Frontal cortex (tissue), 3 donors: ENCODE measurements at regions not wholly inside any gene's neighbourhood (a gene's known extent, or its start where the extent isn't known, plus 50 kb on each side); places are given as distances from the start of the nearest gene placed in this dataset.
"Not testable (repeated sequence)": the region's sequence is repeated elsewhere in the genome, so short reads cannot be mapped to it uniquely, and the experiment has no call there.

Experiments used
- DNase-seq, 2 donors: peaks; one replicate each; pipeline ENCODE4 v3.0.0; 2012; ENCODE audit warnings: low spot score in 2 of 2
- FAIRE-seq: peaks from 2 replicates; lab custom pipeline; 2012; peaks lifted over from hg19 to GRCh38; lab: Jason Lieb, UNC
- donor health status: control.
- donor health status: control.
- donor health status: control.

- DNase-seq (no peak), FAIRE-seq (no peak)
Measured at GRCh38 chr5:84536797-84537196, 152.1 kb upstream of the EDIL3 start.

- DNase-seq (no peak), FAIRE-seq (no peak)
Measured at GRCh38 chr5:84535281-84535680, 150.6 kb upstream of the EDIL3 start.

- no peak for DNase-seq
- no peak for FAIRE-seq
Measured at GRCh38 chr5:84524491-84524890, 139.8 kb upstream of the EDIL3 start.

GRCh38 chr5:84518862-84519261 lies 134.2 kb upstream of the EDIL3 start:
- FAIRE-seq (no peak), DNase-seq (no peak)

- FAIRE-seq = no peak
- DNase-seq = no peak
Measured at GRCh38 chr5:84518370-84518769, 133.7 kb upstream of the EDIL3 start.

- FAIRE-seq (no peak), DNase-seq (no peak)
Measured at GRCh38 chr5:84506625-84507024, 121.9 kb upstream of the EDIL3 start.

- no peak for FAIRE-seq
- DNase-seq = no peak
Measured at GRCh38 chr5:84494453-84494852, 109.8 kb upstream of the EDIL3 start.

GRCh38 chr5:84487963-84488362 lies 103.3 kb upstream of the EDIL3 start:
- DNase-seq (no peak), FAIRE-seq (no peak)

GRCh38 chr5:84480873-84481637 lies 96.4 kb upstream of the EDIL3 start:
- no peak for FAIRE-seq
- no peak for DNase-seq

GRCh38 chr5:84478603-84479002 lies 93.9 kb upstream of the EDIL3 start:
- DNase-seq (no peak), FAIRE-seq (no peak)

- DNase-seq = no peak
- FAIRE-seq = no peak
Measured at GRCh38 chr5:84477485-84477884, 92.8 kb upstream of the EDIL3 start.

- FAIRE-seq (no peak), DNase-seq (no peak)
Measured at GRCh38 chr5:84474126-84474525, 89.4 kb upstream of the EDIL3 start.

- no peak for FAIRE-seq
- no peak for DNase-seq
Measured at GRCh38 chr5:84453405-84453804, 68.7 kb upstream of the EDIL3 start.

- FAIRE-seq = peak; percentile 59
- no peak for DNase-seq
Measured at GRCh38 chr5:84450617-84451414, 66.1 kb upstream of the EDIL3 start.

GRCh38 chr5:84445049-84445685 lies 60.5 kb upstream of the EDIL3 start:
- FAIRE-seq = no peak

GRCh38 chr5:84438456-84438855 lies 53.8 kb upstream of the EDIL3 start:
- no peak for DNase-seq
- no peak for FAIRE-seq

More at GRCh38 chr5:84445049-84445685, 60.5 kb upstream of the EDIL3 start:
- no peak for DNase-seq

- DNase-seq = no peak
- no peak for FAIRE-seq
Measured at GRCh38 chr5:84437673-84438315, 53.1 kb upstream of the EDIL3 start.

- no peak for DNase-seq
Measured at GRCh38 chr5:84436866-84437265, 52.2 kb upstream of the EDIL3 start.

GRCh38 chr5:84435861-84436346 lies 51.2 kb upstream of the EDIL3 start:
- not testable (repeated sequence) for FAIRE-seq, DNase-seq

More at GRCh38 chr5:84436866-84437265, 52.2 kb upstream of the EDIL3 start:
- FAIRE-seq = no peak
